A549 (cell line): ENCODE measurements at regions not wholly inside any gene's neighbourhood (a gene's known extent, or its start where the extent isn't known, plus 50 kb on each side); places are given as distances from the start of the nearest gene placed in this dataset.

Source experiments
- CTCF ChIP-seq: fragments of >200 bp; sonication (Bioruptor Twin); formaldehyde crosslinking; IDR thresholded peaks from 3 replicates; pipeline ENCODE4 v1.5.1; 2016
- JUNB ChIP-seq: fragments of >200 bp; sonication (Bioruptor Twin); formaldehyde crosslinking; IDR thresholded peaks from 2 replicates; pipeline ENCODE4 v1.6.1; 2016
- MYC ChIP-seq: IDR thresholded peaks from 2 replicates; pipeline ENCODE4 v1.6.1; 2012; ENCODE audit warnings: mild to moderate bottlenecking, inconsistent platforms, low read length, improper control_type of control experiment, borderline replicate concordance
- POLR2A ChIP-seq: IDR thresholded peaks from 2 replicates; pipeline ENCODE4 v1.6.1; 2012; ENCODE audit warnings: mild to moderate bottlenecking, low read length

- TF ChIP-seq CTCF, result no peak
- TF ChIP-seq JUNB, result no peak
- no peak for TF ChIP-seq MYC
- no peak for TF ChIP-seq POLR2A
Observed at GRCh38 chr4:138320030-138320429, 77.9 kb upstream of the SLC7A11 start.
